GM12891 (cell line): ENCODE measurements at regions not wholly inside any gene's neighbourhood (a gene's known extent, or its start where the extent isn't known, plus 50 kb on each side); places are given as distances from the start of the nearest gene placed in this dataset.

Experiments
- PAX5 ChIP-seq: IDR thresholded peaks from 2 replicates; pipeline ENCODE4 v1.6.1; 2011; ENCODE audit warnings: low read length, moderate library complexity, mild to moderate bottlenecking; ENCODE audit not compliant: insufficient read depth, severe bottlenecking
- POLR2A ChIP-seq: IDR thresholded peaks from 2 replicates; pipeline ENCODE4 v1.6.1; 2011; ENCODE audit warnings: low read depth, low read length, control low read depth
- POLR2AphosphoS5 ChIP-seq: IDR thresholded peaks from 2 replicates; pipeline ENCODE4 v1.6.1; 2011; ENCODE audit warnings: low read depth, low read length, control low read depth
- SPI1 ChIP-seq: IDR thresholded peaks from 2 replicates; pipeline ENCODE4 v1.6.1; 2011; ENCODE audit warnings: low read depth, low read length, control low read depth
- TAF1 ChIP-seq: IDR thresholded peaks from 2 replicates; pipeline ENCODE4 v1.6.1; 2011; ENCODE audit warnings: low read depth, low read length, control low read depth

GRCh38 chr2:145724311-145724898 lies 1204.5 kb upstream of the ZEB2 start:
- TF ChIP-seq POLR2AphosphoS5 (no peak), POLR2A (no peak), TAF1 (no peak), SPI1 (no peak), PAX5 (no peak)
